ENCODE measurements at regions not wholly inside any gene's neighbourhood (a gene's known extent, or its start where the extent isn't known, plus 50 kb on each side); places are given as distances from the start of the nearest gene placed in this dataset.

DNA sequence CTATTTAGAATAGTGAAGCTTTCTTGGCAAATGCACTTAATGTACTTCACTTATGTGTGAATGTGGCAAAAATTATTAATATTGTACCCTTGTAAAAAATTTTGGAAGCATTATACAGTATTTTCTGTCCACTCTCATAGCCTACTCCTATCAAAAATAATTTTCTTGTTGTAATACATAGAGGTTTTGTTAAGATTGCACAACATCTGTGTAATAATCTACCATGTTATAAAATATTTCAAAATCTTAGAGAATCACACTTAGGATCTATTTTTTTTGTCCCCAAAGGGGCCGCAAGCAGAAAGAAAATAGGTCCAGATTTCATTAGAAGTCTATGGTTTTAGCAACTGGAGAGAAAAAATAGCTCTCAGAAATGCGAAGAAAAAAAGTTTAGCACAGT lies 945.9 kb downstream of the CDH18 start:
- TF ChIP-seq, protein P1, sequence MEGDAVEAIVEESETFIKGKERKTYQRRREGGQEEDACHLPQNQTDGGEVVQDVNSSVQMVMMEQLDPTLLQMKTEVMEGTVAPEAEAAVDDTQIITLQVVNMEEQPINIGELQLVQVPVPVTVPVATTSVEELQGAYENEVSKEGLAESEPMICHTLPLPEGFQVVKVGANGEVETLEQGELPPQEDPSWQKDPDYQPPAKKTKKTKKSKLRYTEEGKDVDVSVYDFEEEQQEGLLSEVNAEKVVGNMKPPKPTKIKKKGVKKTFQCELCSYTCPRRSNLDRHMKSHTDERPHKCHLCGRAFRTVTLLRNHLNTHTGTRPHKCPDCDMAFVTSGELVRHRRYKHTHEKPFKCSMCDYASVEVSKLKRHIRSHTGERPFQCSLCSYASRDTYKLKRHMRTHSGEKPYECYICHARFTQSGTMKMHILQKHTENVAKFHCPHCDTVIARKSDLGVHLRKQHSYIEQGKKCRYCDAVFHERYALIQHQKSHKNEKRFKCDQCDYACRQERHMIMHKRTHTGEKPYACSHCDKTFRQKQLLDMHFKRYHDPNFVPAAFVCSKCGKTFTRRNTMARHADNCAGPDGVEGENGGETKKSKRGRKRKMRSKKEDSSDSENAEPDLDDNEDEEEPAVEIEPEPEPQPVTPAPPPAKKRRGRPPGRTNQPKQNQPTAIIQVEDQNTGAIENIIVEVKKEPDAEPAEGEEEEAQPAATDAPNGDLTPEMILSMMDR (IDR thresholded peaks at IDR 0.05) = no peak
- TF ChIP-seq POLR2A (IDR thresholded peaks at IDR 0.05) = no peak

Data from breast epithelium (tissue), 3 donors.